NCI-H524 (cell line): ENCODE measurements at regions not wholly inside any gene's neighbourhood (a gene's known extent, or its start where the extent isn't known, plus 50 kb on each side); places are given as distances from the start of the nearest gene placed in this dataset.
A peak's percentile ranks its signal among the peaks of the same experiment; 100 is the strongest.
"Not testable (repeated sequence)": the region's sequence is repeated elsewhere in the genome, so short reads cannot be mapped to it uniquely, and the experiment has no call there.

Experiments used
- DNase-seq, 2 experiments: peaks; one replicate each; lab custom pipeline; 2025; lab: John Stamatoyannopoulos, UW

DNA sequence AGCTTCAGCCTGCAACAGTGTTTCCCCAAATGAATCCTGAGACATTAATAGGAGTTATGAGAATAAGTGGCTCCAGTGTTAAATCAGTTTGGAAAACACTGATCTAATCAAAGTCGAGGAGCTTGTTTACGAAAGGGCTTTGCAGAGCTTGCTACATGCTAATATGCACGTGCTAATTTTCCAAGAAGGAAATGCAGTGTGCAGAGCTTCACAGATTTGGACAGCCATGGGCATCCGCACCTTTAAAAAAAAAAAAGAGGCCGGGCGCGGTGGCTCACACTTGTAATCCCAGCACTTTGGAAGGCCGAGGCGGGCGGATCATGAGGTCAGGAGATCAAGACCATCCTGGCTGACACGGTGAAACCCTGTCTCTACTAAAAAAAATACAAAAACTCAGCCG is 79.7 kb upstream of the LMO2 start:
- peak in 1 of 2 experiments; percentile 11 for DNase-seq

DNA sequence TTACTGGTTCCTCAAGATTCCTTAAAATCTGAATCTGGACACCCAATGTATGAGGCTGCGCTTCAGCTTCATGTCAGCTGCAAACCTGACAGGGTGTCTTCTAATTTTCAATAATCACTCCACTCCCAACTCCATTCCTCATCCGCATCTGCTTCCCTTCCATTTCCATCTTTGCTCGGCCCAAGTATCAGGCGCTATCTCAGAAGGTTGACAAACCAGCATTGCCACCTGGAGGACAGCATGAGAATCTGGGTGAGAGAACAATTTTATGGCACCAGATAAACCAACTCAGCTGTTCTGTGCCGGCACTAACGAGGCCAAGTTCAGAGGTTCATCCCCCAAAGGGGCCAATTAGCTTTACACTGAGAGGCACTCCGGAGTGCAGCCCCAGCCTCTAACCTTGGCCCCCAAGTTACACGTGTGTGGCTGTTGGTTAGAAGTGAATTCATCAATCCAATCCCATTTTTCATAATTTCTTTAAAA is 79.1 kb upstream of the LMO2 start:
- DNase-seq = peak; percentile 34 to 75

DNA sequence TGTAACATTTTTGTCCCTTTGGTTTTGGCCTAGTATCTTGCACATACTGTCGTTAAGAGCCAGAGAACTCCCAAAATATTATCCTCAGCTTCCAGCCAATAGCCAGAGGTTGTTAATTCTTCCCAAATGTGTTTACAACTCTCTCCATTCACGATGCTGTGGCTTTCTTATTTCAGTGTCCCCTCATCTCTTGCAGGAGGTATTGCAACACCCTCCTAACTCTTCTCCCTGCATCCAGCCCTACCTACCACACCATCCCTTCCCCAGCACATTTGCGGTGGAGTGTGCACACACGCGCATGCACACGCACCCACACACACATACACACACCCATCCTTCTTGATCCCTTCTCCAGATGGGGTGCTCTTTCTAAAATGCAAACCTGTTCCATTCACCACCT is 75.6 kb upstream of the LMO2 start:
- DNase-seq = no peak

DNA sequence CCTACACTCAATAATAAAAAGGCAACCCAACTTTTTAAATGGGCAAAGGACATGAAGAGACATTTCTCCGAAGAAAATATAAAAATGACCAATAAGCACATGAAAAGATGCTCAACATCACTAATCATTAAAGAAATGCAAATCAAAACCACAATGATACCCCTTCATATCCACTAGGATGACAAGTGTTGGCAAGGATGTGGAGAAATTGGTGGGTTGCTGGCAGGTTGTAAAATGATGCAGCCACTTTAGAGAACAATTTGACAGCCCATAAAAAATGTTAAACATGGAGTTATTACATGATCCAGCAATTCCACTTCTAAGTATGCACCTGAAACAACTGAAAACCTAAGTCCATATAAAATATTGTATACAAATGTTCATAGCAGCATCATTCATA is 73.2 kb upstream of the LMO2 start:
- no peak for DNase-seq

DNA sequence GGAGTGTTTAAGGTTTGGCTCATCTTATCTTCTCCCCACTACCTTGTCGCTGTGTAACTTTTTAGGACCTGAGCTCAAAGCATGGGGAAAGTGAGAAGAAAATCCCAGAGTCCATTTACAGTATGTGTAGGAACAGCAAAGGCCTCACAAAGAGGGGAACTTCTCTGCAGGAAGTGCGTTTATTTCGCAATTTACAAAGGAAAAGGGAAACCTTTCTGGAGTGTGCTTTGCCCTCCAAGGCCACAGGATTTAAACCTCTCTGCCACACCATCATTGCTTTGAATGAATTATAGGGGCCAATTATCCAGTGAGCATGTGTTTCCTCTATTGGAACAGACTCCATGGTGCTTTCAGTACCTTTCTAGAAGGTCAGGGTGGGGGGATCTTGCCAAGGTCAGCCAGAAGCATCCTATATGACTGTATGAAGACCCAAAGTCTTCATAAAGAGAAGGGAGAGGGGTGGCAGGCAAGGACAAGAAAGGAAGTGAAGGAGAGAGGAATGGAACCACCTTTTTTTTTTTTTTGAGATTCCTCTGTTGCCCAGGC is 68.1 kb upstream of the LMO2 start:
- DNase-seq = no peak

DNA sequence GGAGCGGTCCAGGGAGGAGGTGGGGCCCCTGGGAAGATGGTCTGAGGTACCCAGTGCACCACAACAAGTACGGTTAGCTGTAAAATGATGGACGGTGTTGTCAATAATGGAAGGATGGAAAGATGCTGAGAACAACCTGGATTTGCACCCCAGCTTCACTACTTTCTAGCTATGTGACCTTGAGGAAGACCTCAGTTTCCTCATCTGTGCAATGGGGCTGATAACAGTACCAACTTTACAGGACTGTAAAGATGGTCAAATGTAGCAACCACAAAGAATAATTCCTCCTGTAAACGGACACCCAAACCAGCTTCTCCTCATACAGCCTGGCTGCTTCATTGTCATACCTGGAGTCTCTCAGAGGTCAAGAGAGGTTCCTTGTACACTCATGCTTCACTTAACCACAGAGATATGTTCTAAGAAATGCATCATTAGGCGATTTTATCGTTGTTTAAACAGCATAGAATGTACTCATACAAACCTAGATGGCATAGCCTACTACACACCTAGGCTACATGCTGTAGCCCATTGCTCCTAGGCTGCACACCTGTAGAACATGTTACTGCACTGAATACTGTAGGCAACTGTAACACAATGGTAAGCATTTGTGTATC is 65.5 kb upstream of the LMO2 start:
- DNase-seq = no peak

DNA sequence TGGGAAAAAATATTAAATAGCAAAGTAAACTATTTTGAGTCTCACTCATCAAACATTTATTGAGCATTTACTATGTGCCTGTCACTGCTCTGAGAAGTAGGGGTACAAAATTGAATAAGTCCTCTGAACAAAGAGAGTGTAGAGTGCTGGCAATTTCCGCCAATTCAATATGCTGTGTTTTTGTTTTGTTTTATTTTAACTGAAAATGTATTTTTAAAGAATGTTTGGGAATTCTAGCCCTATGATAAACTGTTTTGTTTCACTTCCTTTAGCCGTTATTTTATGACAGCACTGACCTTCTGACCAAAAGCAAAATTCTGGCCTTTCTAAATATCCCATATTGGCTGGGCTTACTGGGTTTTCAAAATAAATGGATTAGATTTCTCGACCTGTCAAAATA is 64.7 kb upstream of the LMO2 start:
- DNase-seq = no peak

DNA sequence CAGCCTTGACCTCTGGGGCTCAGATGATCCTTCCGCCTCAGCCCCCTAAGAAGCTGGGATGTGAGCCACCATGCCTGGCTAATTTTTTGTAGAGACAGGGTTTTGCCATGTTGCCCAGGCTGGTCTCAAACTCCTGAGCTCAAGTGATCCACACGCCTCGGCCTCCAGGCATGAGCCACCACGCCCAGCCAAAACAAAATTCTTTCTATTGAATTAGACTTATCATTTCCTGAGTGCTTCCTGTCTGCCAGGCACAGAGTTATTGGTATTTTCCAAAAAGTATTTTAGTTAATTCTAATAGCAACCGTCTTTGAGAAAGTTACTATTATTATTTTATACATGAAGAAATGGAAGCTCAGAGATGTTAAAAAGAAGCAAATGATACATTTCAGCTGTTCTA is 61.4 kb upstream of the LMO2 start:
- DNase-seq = no peak

DNA sequence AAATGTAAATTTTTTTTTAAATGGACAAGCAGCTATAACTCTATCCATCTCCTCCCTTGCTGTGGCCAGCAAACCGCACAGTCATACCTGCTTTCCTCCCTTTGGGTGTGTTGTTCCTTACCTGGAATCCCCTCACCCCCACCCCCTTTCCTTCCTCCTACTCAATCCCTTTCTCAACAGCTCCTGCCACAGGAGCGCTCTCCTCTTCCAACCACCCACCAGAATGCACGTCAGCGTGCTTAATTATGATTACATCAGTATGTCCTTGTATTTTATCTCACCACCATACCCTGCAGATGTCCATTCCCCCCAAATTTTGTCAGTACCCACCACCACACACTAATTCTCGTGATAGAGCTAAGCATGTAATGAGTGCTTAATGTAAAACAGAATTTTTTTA is 60.9 kb upstream of the LMO2 start:
- DNase-seq = no peak

DNA sequence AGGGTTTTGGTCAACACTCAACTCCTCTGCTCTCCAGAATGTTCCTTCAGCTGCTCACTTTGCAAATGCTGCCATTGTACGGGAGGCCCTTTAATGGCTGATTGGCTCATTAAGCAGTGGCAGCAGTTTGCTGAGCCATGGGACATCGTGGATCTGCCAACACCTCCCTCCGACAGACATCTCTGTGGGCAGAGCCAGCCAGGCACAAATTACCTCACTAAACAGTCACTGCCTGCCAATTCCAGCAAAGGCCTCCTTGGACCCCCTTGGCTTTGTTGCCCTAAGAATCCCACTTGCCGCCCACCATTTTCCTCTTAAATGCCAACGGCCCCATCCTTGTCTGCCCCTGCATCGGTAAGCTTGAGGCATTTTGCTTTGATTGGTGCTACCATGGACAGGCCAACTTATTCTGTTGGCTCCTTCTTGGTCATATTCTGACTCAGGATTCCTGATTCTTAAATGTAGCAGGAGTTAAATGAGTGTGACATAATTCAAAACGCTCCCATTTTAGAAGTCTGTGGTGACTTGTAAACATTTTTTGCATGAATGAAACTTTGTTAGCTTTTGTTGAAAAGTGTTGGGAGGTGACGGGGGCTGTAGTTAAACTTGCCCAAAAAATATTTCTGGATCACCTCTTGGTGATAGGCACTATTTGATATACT is 57.5 kb upstream of the LMO2 start:
- no peak for DNase-seq

DNA sequence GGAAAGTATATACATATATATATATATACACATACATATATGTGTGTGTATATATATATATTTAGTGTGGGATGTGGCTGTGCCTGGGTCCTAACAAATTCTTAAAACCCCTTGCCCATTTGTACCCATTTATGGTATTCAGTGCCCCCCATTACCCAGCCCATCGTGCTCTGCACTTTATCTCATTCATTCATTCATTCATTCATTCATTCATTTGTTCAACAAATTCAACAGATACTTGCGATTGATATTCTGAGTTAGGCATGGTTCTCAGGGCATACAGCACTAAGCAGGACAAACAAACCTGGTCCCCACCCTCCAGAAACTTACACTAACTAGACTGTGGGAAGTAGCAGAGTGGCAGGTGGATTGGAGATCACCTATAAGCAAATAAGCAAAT is 56.6 kb upstream of the LMO2 start:
- DNase-seq = no peak

DNA sequence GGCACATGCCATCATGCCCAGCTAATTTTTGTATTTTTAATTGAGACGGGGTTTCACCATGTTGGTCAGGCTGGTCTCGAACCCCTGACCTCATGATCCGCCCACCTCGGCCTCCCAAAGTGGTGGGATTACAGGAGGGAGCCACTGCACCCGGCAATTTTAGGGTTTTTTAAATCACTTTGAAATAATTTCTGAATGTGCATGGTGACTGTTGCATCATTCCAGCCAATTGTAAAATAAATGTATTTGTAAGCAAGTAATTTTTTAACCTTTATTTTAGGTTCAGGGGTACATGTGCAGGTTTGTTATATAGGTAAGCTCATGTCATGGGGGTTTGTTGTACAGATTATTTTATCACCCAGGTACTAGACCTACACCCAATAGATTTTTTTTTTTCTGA is 56.0 kb upstream of the LMO2 start:
- not testable (repeated sequence) for DNase-seq

DNA sequence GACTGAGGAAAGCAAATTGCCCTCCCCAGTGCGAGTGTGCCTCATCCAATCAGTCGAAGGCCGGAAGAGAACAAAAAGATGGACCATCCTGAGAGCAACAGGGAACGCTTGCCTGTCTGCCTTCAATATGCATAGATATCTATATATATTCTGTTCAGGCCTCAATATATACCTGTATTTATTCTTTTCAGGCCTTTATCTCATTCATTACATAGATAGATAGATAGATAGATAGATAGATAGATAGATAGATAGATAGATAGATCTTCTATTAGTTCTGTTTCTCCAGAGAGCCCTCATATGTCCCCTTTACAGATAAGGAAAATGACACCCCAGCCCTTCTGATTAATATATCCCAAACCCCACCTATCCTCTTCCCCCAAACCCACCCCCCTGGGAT is 55.1 kb upstream of the LMO2 start:
- DNase-seq = no peak

DNA sequence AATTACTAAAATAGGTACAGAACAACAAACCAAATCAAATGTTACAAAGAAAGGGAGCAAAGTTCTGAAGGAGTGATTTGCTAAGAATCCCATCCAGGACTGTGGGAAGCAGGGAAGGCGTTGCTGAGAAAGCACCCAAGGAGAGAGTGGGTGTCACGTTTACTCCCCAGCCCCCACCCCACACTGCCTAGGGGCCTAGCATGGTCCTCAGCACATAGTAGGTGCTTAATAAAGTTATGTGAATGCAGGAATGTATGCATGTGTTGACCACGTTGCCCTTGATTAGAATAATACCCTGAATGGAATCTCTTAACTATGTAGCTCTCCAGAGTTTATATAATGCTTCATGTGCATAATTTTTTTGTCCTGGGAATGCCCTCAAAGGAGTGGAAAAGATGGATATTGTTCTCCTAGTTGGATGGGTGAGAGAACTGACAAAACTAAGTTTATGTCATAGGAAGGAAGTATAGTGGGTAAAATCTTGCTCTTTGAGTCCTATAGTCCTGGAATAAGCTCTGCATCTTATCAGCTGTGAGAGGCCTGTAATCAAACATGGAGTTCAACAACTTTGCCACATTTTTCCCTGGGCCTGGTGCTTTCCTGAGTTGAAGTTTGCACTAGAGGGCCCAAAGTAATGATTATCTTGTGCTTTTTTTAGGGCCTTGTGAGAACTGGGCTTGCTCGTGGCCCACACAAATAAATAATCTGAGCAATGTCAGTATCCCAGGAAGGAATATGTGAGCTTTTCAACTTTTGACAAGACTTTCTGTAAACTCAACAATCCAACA is 53.8 kb upstream of the LMO2 start:
- no peak for DNase-seq

DNA sequence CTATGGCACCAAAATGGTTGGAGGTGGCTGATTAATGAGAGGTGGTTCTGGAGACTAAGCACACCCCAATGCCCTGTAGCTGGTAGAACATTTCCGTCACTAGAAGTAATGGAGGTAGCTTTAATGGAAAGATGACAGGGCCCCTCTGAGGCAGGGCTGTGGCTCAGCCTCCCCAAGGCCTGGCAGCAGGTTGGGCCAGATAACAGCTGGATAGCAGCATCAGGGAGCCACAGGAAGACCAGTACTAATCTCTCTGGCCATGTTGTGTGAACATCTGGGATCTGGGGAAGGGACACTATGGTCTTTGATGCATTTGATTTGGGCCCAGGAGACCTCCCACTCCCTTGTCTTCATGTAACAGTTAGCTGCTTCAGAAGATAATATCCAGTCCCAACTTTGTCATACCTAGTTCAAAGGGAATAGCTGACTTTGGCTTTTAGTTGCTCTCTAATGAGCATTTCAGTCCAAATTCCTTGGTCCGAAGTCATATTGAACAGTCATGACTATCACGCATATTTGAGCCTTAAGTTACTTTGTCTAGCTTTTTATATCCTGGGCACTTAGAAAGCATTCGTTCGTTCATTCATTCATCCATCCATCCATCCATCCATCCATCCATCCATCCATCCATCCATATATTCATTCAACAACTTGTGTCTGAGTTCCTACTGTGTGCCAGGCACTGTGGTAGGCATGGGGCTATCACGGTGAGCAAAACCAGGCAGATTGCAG is 53.0 kb upstream of the LMO2 start:
- DNase-seq = no peak

DNA sequence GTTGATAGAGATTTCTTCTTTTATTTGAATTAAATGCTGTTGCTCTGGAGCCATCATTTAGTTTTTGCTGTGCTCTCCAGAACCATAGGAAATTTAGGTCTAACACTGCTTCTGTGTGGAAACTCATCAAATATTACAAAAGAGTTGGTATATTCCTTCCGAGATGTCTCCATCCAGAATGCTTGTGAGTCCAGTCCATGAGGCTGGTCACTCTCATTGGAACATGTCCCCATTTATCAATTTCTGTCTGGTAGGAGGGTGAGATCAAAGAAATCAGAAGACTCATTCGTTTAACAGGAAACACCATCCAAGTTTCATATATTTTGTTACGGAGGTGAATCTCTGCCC is 52.4 kb upstream of the LMO2 start:
- no peak for DNase-seq

DNA sequence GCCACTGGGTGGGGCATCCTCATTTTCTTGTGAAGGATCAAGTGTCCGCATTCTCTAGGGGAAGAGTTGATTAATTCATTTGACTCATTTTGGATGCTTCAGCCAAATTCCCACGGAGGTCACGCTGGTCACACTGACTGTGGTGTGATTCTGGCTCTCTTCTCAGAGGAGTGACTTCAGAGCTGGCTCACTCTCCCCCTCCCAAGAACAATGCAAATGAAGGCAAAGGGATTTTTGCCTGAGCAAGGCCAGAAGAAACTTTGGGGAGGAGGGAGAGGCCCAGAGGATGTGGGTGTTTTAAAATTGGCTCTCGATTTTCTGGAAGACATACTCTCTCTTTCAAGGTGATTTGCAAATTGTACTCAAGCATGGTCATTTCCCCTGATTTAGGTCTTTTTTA is 51.1 kb upstream of the LMO2 start:
- DNase-seq = no peak

DNA sequence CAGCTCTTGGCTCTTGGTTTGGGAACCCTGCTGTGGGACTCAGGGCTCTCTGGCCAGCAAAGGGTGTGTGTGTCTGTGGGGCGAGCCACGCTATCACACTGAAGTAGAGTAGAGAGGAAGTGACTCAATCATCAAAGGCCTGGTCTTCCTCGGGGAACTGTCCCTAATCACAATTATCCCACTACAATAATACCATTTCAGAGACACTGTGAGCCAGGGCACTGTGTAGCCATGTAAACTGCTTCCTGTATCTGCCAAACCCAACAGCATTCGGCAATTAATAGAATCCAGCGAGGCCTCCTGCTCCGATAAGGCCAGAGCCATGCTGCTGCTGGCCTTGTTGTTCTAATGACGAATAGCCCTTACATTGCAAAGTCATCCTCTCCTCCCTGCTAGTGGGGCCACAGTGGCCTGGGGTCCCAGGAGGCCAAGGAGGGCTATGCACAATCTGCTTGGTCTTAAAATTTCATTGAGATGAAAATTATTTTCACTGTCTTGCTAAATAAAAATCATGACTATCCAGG is 49.8 kb upstream of the LMO2 start:
- DNase-seq = no peak
